GM23248 (cell line): ENCODE measurements at regions not wholly inside any gene's neighbourhood (a gene's known extent, or its start where the extent isn't known, plus 50 kb on each side); places are given as distances from the start of the nearest gene placed in this dataset.

Experiments
- EZH2 ChIP-seq: fragments of 200-600 bp; sonication (generic); IDR thresholded peaks from 2 replicates; pipeline ENCODE4 v1.6.1; 2018; ENCODE audit warnings: antibody characterized with exemption, mild to moderate bottlenecking; ENCODE audit not compliant: insufficient read depth, poor library complexity, severe bottlenecking
- EZH2phosphoT487 ChIP-seq: fragments of 200-600 bp; sonication (generic); IDR thresholded peaks from 2 replicates; pipeline ENCODE4 v1.6.1; 2018; ENCODE audit warnings: antibody characterized with exemption, moderate library complexity, mild to moderate bottlenecking, low read depth; ENCODE audit not compliant: insufficient read depth

- no peak for TF ChIP-seq EZH2phosphoT487
- no peak for TF ChIP-seq EZH2
These were observed 222.6 kb downstream of the SNX18 start for GRCh38 chr5:54740141-54740540.
